UCSD-AML1 (cell line): ENCODE measurements at regions not wholly inside any gene's neighbourhood (a gene's known extent, or its start where the extent isn't known, plus 50 kb on each side); places are given as distances from the start of the nearest gene placed in this dataset.
A peak's percentile ranks its signal among the peaks of the same experiment; 100 is the strongest.

Experiments used
- DNase-seq: peaks from one replicate; lab custom pipeline; 2025; ENCODE audit not compliant: unreplicated experiment; lab: John Stamatoyannopoulos, UW

- DNase-seq, result no peak
These were observed 105.3 kb downstream of the SLC6A15 start for GRCh38 chr12:84807249-84807648.

DNA sequence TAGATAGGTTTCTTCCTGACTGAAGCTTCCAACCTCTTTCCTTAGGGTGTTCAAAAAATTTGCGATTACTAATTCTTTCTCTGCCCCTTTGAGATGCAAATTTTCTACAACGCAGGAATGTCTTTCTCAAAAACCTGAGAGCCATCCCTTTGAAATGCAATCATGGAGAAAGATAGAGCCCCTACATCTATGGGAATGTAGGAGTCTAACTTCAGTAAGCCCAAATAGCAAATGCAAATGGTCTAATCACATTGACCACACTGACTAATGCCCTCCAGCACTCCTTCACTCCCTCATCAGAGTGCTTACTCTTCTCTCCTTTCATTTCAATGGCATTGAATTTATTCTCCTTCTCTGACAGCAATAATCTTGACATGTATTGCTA lies 107.1 kb downstream of the SLC6A15 start:
- DNase-seq, result no peak

DNA sequence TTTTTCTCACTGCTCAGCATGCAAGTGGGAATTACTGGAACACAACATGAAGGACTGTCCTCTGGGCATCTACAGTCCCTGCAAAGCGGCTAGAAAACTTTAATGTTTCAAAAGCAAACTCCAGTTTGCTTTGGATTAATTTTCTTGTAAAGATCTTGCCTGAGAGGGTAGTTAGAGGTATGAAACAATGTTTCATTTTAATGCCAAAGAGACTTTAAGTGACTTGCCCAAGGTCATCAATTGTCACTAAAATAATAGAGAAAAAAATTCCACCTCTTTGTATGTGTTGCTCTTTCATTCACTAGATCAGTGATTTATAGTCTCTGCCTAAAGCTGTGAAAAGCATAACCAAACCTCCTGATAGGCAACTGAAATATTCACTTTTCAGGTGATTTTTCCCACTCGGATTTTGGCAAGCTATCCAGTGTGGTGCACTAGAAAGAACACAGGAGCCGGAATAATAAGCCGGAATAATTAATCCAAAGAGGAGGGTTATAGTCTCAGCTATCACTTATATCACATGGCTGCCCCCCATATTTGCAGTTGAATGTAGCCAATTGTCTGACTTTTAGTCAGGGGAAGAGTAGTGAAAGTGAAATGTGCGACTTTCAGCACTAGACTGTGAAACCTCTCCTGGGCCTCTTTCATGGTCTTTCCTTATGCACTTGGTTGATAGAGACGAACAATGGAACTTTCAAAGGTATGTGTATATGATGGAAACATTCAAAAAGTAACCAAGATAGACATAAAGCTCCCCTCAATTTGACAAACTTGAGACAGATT lies 107.7 kb downstream of the SLC6A15 start:
- no peak for DNase-seq

DNA sequence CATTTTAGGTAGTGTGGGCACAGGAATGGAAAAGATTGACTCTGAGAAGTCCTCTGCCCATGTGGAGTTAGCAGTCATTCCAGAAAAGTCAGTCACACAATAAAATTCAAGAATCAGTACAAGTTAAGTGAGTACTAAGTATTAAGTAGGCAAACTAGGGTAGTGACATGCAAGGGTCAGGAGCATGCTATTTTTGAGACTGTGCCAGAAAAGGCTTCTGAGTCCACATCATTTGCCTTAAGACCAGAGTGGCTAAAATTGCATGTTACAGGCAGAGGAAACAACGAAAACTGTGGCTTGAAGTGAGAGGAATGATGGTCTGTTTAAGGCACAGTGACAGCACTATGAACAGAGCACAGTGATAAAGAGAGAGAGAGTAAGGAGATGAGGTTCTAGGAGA lies 108.9 kb downstream of the SLC6A15 start:
- DNase-seq, result no peak

- no peak for DNase-seq
These were observed 110.4 kb downstream of the SLC6A15 start for GRCh38 chr12:84802161-84802560.

- no peak for DNase-seq
These were observed 118.8 kb downstream of the SLC6A15 start for GRCh38 chr12:84793558-84794367.

DNA sequence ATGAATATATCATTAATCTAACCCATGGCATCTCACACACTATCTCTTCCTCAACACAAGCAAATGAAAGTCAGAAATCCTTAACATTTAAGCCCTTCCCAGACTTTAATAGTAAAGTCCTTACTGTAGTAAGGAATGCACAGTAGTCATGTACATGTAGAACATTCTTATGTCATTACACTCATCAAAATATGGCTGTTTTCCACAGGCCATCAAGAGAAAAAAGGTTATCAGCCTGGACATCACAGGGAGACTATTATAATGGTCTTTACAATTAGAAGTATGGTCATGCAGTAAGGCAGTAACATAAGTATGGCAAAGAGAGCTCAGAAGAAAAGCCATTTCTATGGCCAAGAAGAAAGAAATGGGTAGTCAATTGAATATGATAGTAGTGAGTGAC lies 121.2 kb downstream of the SLC6A15 start:
- DNase-seq, result no peak

DNA sequence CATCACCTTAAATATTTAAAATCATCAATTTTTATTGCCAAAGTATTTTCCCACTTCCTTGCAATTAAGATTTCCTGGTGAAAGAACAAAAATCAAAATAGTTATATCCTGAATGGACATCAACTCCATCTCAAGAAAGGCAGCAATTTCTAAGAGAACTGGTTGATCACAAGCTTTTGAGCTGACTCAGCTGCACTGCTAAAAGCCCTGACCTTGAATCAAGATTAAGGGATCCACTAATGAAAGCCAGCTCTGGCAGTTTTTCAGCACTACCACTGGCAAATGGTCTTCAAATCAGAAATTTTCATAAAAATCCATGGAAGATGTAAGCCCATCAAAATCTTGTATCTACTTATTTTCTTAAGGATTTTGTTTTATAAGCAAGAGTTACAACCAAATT lies 123.4 kb downstream of the SLC6A15 start:
- no peak for DNase-seq

DNA sequence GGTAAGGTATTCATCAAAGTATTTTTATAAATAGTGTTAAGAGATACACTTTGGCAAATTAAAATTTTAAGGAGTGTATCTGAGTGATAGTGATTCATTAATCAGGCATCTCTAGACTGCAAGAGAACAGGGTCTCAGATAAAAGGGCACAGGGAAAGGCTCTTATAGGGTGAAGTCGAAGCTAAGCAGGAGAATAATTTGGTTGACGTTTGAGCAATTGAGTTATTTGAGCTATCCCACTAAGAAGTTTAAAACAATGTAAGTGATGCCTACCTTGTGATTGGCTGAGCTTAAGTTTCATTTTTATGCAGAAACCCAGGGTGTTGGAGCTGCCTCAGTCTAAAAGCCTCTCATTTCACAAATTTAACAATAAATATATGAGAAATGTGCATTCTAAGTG lies 125.3 kb downstream of the SLC6A15 start:
- no peak for DNase-seq

DNA sequence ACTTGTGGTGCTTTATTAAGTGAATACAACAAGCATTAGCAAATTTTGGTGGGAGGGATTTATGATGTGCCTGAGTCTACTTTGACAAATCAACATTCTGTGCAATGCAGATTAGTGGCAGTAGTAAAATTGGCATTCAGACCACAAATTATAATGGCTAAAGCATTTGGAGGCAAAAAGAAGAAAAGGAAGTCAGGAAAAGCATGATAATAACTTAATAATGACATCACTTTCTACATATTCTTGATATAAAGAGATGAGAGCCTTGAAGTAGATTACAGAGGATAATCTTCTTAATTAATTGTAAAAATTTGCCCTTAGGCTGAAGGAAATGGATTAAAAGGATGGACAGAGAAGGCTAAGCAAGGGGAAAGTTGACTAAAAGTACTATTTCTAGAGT lies 126.0 kb downstream of the SLC6A15 start:
- DNase-seq, result no peak

DNA sequence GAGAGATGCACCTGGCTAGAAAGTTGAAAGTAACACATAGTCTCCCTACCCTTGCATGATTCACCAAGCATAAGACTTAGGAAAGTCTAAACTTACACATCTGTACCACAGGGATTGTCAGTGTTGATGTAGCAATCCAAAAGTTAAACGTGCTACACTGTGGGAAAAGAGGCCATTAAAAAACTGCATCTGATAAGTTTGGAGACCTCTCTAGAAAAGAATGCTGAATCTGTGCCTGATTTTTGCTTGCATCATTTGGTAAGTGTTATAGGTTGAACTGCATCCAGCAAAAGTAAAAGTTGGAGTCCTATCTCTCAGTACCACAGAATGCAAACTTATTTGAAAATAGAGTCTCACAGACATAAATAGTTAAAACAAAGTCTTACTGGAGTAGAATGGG lies 126.6 kb downstream of the SLC6A15 start:
- DNase-seq, result no peak

DNA sequence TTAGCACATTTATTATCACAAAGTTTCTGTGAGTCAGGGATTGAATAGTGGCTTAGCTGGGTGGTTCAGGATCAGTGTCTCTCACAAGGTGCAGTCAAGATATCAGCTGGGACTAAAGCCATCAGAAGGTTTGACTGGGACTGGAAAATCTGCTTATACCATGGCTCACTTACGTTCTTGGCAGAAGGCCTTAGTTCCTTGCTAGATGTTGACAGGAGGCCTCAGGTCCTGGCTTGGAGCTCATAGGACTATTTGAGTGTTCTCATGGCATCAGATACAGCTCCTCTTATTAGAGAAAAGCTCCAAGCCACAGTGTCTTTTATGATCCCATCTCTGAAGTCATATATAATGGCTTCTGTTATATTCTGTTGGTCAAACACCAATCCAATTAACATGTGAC lies 127.3 kb downstream of the SLC6A15 start:
- no peak for DNase-seq

DNA sequence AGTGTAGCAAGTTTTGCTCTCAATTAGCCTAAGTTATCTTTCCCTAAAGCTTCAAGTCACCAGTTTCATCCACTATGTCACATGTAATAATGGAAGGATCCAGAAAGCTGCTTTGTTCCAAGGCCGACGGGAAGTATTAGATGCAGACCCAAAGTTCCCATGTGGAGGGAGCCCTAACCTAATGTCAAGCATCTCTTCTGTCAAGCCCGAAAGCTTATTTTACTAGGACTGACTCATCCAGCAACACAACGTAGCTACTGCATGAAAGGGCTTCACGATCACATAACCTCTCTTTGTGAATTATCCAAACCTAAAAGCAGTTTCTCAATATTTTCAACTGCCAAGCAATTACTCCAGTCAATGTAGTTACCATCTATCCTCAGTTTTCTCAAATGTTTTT lies 133.4 kb downstream of the SLC6A15 start:
- no peak for DNase-seq

GRCh38 chr12:84772281-84772680 lies 140.3 kb downstream of the SLC6A15 start:
- no peak for DNase-seq

DNA sequence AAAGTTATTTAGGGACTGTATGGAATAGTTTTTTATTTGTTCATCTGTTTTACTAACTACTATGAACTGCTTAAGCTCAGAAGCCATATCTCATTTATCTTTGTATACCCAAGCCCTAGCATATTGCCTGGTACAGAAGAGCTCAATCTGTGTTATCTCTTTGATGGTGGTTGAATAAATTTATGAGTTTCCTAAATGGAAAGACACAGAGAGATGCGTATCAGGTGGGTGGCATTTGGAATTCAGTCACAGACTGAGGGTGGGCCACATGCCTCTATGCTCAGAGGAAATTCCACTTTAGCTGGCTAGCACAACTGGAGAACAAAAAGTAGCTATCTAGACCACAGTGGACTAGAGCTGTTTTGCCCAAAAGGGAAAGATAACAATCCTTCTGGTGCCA lies 145.5 kb downstream of the SLC6A15 start:
- no peak for DNase-seq

DNA sequence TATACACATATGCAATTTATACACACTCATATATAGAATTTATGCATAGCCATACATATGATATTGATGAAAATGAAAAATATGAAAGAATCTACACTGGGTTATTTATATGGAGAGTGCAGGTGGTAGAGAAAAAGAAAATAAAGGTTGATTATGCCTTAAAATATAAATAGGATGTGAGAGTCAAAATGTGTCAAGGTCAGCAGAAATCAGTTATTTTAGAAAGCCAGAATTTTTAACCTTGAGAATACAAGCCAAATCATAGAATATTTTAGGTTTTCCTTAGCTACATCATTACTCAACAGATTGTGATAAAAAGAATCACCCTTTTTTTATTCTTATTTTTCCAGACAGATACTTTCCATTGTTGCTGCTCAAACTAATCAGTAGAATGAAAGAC lies 146.2 kb downstream of the SLC6A15 start:
- DNase-seq, result no peak

DNA sequence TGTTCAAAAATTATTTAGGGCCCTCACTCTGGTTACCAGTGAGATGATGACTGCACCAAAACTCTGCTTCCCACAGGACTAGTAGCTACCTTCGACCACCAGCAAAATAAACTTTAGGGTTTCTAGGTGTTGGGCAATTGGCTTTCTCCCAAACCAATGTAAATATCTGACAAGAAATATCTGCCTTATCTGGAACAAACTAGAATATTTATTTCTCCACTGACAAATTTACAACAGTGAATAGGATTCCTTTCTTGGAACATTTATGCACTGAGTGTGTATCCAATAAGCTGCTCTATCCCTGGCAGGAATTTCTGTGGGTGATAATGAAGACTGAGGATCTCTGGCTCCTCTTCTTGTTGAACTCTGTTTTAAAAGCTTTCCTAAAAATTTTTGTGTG lies 148.6 kb downstream of the SLC6A15 start:
- DNase-seq, result no peak

GRCh38 chr12:84763107-84763506 lies 149.5 kb downstream of the SLC6A15 start:
- DNase-seq, result no peak

GRCh38 chr12:84760091-84760865 lies 152.3 kb downstream of the SLC6A15 start:
- no peak for DNase-seq

GRCh38 chr12:84757978-84758377 lies 154.6 kb downstream of the SLC6A15 start:
- peak; percentile 2 for DNase-seq

- no peak for DNase-seq
These were observed 155.6 kb downstream of the SLC6A15 start for GRCh38 chr12:84756961-84757360.

- no peak for DNase-seq
These were observed 167.5 kb downstream of the SLC6A15 start for GRCh38 chr12:84745127-84745526.
